ENCODE measurements at regions not wholly inside any gene's neighbourhood (a gene's known extent, or its start where the extent isn't known, plus 50 kb on each side); places are given as distances from the start of the nearest gene placed in this dataset.

DNA sequence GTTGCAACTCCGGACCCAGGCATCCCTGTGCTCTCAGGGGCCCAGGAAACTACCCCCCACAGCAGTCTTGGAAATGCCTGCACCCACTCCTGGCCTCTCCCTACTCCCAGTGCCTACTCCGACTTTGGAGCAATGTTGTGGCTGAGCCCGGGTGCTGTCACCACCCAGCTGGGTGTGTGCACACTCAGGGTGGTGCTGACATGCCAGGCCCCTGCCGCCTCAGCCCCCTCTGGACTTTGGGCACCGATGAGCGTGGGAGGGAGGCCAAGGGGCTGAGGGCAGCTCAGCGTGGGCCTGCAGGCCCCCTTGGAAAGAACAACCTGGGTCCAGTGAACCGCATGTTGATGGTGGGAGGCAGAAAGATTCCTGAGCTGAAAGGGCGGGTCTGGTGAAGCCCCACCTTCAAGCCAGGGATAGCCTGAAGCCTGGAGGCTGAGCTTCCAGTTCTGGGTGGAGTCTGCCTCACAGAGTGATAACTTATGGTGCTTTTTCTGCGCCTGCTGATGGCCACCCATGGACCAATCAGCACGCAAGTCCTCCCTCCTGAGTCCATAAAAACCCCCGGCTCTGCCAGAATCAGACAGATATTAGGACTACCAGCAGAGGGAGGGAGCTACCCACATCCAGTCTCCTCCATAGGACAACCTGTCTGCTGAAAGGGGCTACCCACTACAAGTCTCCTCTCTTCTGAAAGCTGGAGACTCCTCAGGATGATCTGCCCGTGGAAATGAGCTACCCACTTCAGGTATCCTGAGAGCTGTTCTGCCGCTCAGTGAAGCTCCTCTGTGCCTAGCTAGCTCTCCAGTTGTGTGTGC lies 380.4 kb upstream of the SORCS1 start:
- no peak overlapping the region for H3K4me3 ChIP-seq (ENCODE audit: low read depth, low read length)
- no peak for DNase-seq (ENCODE audit: low read depth)
- no peak for TF ChIP-seq CTCF (IDR thresholded peaks at IDR 0.05; ENCODE audit: insufficient read depth, low read depth, low read length)

DNA sequence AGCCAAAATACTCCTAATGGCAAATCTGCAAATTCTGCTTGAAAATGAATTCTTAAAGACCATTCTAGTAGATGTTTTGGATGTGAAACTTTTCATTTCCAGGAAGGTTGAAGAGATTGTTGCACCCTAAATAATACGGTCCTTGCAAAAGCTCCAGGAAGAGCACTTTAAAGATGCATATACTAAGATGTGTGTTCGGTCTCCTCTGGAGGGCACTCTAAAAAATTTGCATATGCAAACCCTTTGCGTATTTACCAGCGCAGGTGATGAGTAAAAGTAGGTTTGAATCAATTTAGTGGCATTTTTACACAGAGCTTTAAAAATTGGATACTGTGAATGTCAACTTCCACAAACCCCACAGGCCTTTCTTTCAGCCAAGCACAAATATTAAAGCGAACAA lies 378.1 kb upstream of the SORCS1 start:
- no peak for DNase-seq (ENCODE audit: low read depth)
- TF ChIP-seq CTCF (IDR thresholded peaks at IDR 0.05; ENCODE audit: insufficient read depth, low read depth, low read length) = no peak
- no peak overlapping the region for H3K4me3 ChIP-seq (ENCODE audit: low read depth, low read length)

- no peak overlapping the region for H3K4me3 ChIP-seq (ENCODE audit: low read depth, low read length)
- TF ChIP-seq CTCF (IDR thresholded peaks at IDR 0.05; ENCODE audit: insufficient read depth, low read depth, low read length) = no peak
- no peak for DNase-seq (ENCODE audit: low read depth)
These were observed 377.5 kb upstream of the SORCS1 start for GRCh38 chr10:107542016-107542415.

DNA sequence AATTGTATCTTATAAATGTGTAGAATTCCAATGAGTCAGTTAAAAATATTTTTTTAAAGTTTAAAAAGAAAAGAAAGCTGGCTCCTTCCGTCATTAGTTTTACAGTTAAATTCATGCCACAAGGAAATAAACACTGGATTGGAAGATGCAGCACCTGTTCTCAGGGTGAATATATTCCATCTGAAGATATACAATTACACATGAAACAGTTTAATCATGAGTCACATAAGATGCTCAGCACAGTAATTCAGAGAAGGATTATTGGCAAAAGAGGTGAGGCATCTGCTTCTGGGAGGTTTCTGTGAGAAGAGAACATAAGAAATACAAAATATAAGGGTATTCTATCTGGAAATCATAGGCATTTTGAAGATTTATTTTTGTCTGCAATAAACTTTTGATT lies 376.5 kb upstream of the SORCS1 start:
- TF ChIP-seq CTCF (IDR thresholded peaks at IDR 0.05; ENCODE audit: insufficient read depth, low read depth, low read length) = no peak
- H3K4me3 ChIP-seq (ENCODE audit: low read depth, low read length) = no peak overlapping the region
- DNase-seq (ENCODE audit: low read depth) = no peak

DNA sequence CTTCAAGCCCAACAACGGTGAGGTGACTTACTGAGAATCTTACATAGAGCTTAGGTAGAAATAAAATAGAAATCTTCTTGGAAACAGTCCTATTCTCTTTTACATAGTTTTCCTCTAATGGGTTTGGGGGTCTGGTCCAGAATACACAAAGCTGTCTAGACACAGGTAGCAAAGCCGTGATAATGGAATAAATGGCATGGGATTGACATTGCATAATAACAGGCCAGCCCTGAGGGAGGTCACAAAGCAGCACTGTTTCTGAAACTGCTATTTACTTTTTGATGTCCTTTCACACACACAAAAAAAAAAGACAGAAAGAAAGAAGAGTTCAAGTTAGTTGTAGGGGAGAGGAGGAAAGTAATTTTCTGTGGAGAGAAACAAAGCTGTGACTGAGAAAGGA lies 364.8 kb upstream of the SORCS1 start:
- no peak overlapping the region for H3K4me3 ChIP-seq (ENCODE audit: low read depth, low read length)
- no peak for TF ChIP-seq CTCF (IDR thresholded peaks at IDR 0.05; ENCODE audit: insufficient read depth, low read depth, low read length)
- DNase-seq (ENCODE audit: low read depth) = no peak

DNA sequence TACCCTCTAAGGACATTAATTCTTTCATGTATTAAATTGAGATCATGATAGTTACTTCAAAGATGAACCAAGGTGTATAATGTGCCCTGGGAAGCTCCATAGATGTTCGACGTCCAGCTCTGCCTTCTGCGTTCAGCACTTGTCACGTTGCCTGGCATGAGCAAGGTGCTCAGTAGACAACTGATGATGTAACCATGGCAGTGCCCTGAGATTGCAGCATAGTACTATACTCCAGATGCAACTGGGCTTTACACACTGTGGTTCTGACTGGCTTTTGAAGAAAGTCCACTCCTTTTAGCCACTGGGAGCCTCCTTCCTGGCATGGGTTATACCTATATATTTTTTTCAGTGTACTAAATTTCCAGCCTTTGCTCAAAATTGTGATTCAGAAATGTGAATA lies 355.8 kb upstream of the SORCS1 start:
- no peak overlapping the region for H3K4me3 ChIP-seq (ENCODE audit: low read depth, low read length)
- TF ChIP-seq CTCF (IDR thresholded peaks at IDR 0.05; ENCODE audit: insufficient read depth, low read depth, low read length) = no peak
- DNase-seq (ENCODE audit: low read depth) = no peak

DNA sequence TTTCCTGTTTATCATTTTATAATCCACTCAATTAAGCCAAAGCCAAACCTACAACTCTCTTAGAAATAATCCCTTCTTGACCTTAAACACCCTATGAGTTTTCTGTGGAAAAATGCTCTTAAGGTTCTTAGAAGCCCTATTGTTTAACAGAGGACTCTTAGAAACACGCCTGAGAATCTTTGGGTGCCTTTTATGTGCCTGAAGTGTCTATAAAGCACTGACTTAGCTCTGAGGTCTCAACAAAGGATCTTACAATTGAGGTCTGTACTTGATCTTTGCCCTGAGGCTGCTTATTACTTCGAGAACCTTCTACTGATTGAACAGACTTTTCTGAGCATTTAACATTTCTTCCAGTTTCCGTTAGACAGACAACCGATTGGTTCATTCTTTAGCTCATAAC lies 353.3 kb upstream of the SORCS1 start:
- H3K4me3 ChIP-seq (ENCODE audit: low read depth, low read length) = no peak overlapping the region
- TF ChIP-seq CTCF (IDR thresholded peaks at IDR 0.05; ENCODE audit: insufficient read depth, low read depth, low read length) = no peak
- DNase-seq (ENCODE audit: low read depth) = no peak

Data from fibroblast of villous mesenchyme (primary cell).